Esophagus squamous epithelium (tissue), 4 donors: ENCODE measurements at regions not wholly inside any gene's neighbourhood (a gene's known extent, or its start where the extent isn't known, plus 50 kb on each side); places are given as distances from the start of the nearest gene placed in this dataset.

Experiments used
- POLR2A ChIP-seq, 4 donors: fragments of 450-650 bp; IDR thresholded peaks; one replicate each; pipeline ENCODE4 v1.6.1; 2017; ENCODE audit warnings: antibody characterized with exemption in 4 of 4, mild to moderate bottlenecking in 4 of 4, moderate library complexity in 3 of 4
- TF ChIP-seq, protein P1 (sequence below), 6 experiments: fragments of 450-650 bp in 4 of 6; fragments of 200-600 bp in 2 of 6; sonication (generic) in 2 of 6; IDR thresholded peaks; one replicate each; pipeline ENCODE4 v1.5.1; 2016 to 2019; ENCODE audit warnings: antibody characterized with exemption in 6 of 6, mild to moderate bottlenecking in 4 of 6, moderate library complexity in 4 of 6

DNA sequence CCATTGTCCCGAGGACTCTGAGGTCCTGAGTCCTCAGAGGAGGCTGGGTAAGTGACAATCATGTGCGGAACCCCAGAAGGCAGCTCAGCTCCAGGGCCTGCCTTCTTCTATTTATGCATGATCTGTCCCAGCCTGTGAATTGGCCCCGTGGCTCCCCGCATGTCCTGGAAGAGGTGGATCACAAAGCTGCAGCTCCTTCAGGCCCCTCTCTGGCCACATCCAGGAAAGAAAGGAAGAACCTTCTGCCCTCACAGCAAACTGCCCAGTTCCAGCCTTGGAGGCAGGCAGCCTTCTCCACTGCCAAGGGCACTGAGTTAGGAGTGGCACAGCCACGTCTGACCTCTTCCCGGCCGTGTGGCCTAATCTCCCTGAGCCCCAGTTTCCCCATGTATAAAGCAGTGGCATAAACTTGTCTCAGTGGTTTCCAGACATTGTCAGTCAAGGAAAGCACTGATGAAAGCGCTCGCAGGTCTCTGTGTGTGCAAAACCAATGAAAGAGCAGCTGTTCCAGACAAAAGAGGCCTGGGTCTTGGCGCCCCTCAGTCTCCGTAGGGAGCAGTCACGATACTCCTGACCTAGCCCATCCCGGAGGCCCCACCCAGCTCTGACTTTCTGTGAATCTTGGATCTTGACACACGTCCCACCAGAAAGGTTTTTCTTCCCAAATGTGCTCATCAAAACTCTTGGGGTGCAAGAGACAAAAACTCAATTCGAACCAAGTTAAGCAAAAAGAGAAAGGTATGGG lies 497.3 kb downstream of the SHQ1 start:
- TF ChIP-seq, protein P1, sequence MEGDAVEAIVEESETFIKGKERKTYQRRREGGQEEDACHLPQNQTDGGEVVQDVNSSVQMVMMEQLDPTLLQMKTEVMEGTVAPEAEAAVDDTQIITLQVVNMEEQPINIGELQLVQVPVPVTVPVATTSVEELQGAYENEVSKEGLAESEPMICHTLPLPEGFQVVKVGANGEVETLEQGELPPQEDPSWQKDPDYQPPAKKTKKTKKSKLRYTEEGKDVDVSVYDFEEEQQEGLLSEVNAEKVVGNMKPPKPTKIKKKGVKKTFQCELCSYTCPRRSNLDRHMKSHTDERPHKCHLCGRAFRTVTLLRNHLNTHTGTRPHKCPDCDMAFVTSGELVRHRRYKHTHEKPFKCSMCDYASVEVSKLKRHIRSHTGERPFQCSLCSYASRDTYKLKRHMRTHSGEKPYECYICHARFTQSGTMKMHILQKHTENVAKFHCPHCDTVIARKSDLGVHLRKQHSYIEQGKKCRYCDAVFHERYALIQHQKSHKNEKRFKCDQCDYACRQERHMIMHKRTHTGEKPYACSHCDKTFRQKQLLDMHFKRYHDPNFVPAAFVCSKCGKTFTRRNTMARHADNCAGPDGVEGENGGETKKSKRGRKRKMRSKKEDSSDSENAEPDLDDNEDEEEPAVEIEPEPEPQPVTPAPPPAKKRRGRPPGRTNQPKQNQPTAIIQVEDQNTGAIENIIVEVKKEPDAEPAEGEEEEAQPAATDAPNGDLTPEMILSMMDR (IDR thresholded peaks at IDR 0.05) = no peak
- TF ChIP-seq POLR2A (IDR thresholded peaks at IDR 0.05) = no peak
